Thyroid gland (tissue), 4 donors: ENCODE measurements at regions not wholly inside any gene's neighbourhood (a gene's known extent, or its start where the extent isn't known, plus 50 kb on each side); places are given as distances from the start of the nearest gene placed in this dataset.
"Not testable (repeated sequence)": the region's sequence is repeated elsewhere in the genome, so short reads cannot be mapped to it uniquely, and the experiment has no call there.

Experiments used
- POLR2A ChIP-seq, 2 donors: fragments of 450-650 bp; IDR thresholded peaks; one replicate each; pipeline ENCODE4 v1.6.1; 2017; ENCODE audit warnings: antibody characterized with exemption in 2 of 2, mild to moderate bottlenecking in 2 of 2, moderate library complexity in 1 of 2
- TF ChIP-seq, protein P1 (sequence below), 6 experiments: fragments of 200-600 bp in 3 of 6; fragments of 450-650 bp in 3 of 6; sonication (generic) in 3 of 6; IDR thresholded peaks; one replicate each; pipeline ENCODE4 v1.5.1; 2016 to 2019; ENCODE audit warnings: antibody characterized with exemption in 6 of 6, mild to moderate bottlenecking in 2 of 6, inconsistent platforms in 1 of 6, moderate library complexity in 1 of 6

DNA sequence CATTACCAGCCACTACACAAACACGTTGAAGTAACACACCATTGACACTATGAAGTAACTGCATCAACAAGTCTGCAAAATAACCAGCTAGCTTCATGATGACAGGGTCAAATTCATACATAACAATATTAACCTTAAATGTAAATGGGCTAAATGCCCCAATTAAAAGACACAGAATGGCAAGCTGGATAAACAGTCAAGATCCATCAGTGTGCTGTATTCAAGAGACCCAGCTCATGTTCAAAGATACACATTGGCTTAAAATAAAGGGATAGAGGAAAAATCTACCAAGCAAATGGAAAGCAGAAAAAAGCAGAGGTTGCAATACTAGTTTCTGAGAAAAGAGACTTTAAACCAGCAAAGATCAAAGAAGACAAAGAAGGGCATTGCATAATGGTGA lies 543.0 kb downstream of the ANKRD50 start:
- TF ChIP-seq, protein P1, sequence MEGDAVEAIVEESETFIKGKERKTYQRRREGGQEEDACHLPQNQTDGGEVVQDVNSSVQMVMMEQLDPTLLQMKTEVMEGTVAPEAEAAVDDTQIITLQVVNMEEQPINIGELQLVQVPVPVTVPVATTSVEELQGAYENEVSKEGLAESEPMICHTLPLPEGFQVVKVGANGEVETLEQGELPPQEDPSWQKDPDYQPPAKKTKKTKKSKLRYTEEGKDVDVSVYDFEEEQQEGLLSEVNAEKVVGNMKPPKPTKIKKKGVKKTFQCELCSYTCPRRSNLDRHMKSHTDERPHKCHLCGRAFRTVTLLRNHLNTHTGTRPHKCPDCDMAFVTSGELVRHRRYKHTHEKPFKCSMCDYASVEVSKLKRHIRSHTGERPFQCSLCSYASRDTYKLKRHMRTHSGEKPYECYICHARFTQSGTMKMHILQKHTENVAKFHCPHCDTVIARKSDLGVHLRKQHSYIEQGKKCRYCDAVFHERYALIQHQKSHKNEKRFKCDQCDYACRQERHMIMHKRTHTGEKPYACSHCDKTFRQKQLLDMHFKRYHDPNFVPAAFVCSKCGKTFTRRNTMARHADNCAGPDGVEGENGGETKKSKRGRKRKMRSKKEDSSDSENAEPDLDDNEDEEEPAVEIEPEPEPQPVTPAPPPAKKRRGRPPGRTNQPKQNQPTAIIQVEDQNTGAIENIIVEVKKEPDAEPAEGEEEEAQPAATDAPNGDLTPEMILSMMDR (IDR thresholded peaks at IDR 0.05), result not testable (repeated sequence)
- TF ChIP-seq POLR2A (IDR thresholded peaks at IDR 0.05), result not testable (repeated sequence)
